Spleen (tissue), 7 donors: ENCODE measurements at regions not wholly inside any gene's neighbourhood (a gene's known extent, or its start where the extent isn't known, plus 50 kb on each side); places are given as distances from the start of the nearest gene placed in this dataset.

ENCODE experiments used
- CTCF ChIP-seq, 11 experiments: fragments of 200-600 bp in 7 of 11; fragments of 450-650 bp in 4 of 11; sonication (generic) in 4 of 11; IDR thresholded peaks in 8 of 11; conservative IDR thresholded peaks in 3 of 11; 1 replicate in 7 of 11; 2 replicates in 4 of 11; pipeline versions ENCODE4 v1.4.0 to v1.8.0; 2016 to 2021; ENCODE audit warnings: antibody characterized with exemption in 11 of 11, inconsistent platforms in 4 of 11, mild to moderate bottlenecking in 1 of 11
- POLR2A ChIP-seq, 3 donors: fragments of 450-650 bp; IDR thresholded peaks; one replicate each; pipeline ENCODE4 v1.5.1; 2017; ENCODE audit warnings: antibody characterized with exemption in 3 of 3, mild to moderate bottlenecking in 1 of 3
- POLR2AphosphoS5 ChIP-seq, 3 donors: sonication (generic); formaldehyde crosslinking; IDR thresholded peaks; one replicate each; pipeline ENCODE4 v1.5.1; 2017; ENCODE audit warnings: antibody characterized with exemption in 3 of 3
- donor health status: DM: no; HTN: no; CAD: no; lungs with moderate emphysema.
- donor health status: DM: no; HTN: no; CAD: no.
- donor health status: DM: no; HTN: no; CAD: no.

- TF ChIP-seq POLR2A (IDR thresholded peaks at IDR 0.05) (no peak), CTCF (IDR thresholded peaks at IDR 0.05 in 8 of 11, conservative IDR thresholded peaks at IDR 0.05 in 3 of 11) (no peak), POLR2AphosphoS5 (IDR thresholded peaks at IDR 0.05) (no peak)
These were observed 346.5 kb downstream of the NFIB start for GRCh38 chr9:13967438-13967837.
